HEK293 (cell line): ENCODE measurements at regions not wholly inside any gene's neighbourhood (a gene's known extent, or its start where the extent isn't known, plus 50 kb on each side); places are given as distances from the start of the nearest gene placed in this dataset.

ENCODE experiments used
- CTCF ChIA-PET: fragments of 350-600 bp; formaldehyde crosslinking; extraction: SDS; loops from one replicate; lab custom pipeline; 2021; ENCODE audit warnings: antibody characterized with exemption; lab: Yijun Ruan, JAX
- POLR2A ChIA-PET: fragments of 300-600 bp; formaldehyde crosslinking; extraction: SDS; loops from one replicate; lab custom pipeline; 2020; ENCODE audit warnings: antibody characterized with exemption, inconsistent platforms; lab: Yijun Ruan, JAX
- H3K27ac ChIP-seq: fragments of 200-500 bp; sonication (Bioruptor generic); 2 replicates; pipeline ENCODE4 v1.5.1; 2014; ENCODE audit warnings: low read depth, low read length, control low read depth, inconsistent platforms; ENCODE audit errors: extremely low read depth
- H3K36me3 ChIP-seq, 2 experiments: fragments of 200-500 bp in 1 of 2; sonication (Bioruptor generic) in 1 of 2; 1 replicate in 1 of 2; 2 replicates in 1 of 2; pipeline ENCODE4 v1.5.1; 2014 to 2017; ENCODE audit warnings: inconsistent platforms in 2 of 2, low read length in 2 of 2; ENCODE audit not compliant: control insufficient read depth in 2 of 2, insufficient read depth in 1 of 2
- H3K4me1 ChIP-seq: fragments of 200-500 bp; sonication (Bioruptor generic); 2 replicates; pipeline ENCODE4 v1.5.1; 2014; ENCODE audit warnings: mild to moderate bottlenecking, low read length, inconsistent platforms; ENCODE audit not compliant: control insufficient read depth, insufficient read depth
- H3K4me3 ChIP-seq: 2 replicates; pipeline ENCODE4 v1.5.1; 2011; ENCODE audit warnings: low read depth, mild to moderate bottlenecking, control low read depth, low read length, moderate library complexity
- H3K9me3 ChIP-seq: fragments of 200-500 bp; sonication (Bioruptor generic); 2 replicates; pipeline ENCODE4 v1.5.1; 2014; ENCODE audit warnings: low read depth, low read length, inconsistent platforms; ENCODE audit not compliant: control insufficient read depth, insufficient read depth
- BCL11B ChIP-seq: fragments of 450-650 bp; formaldehyde crosslinking; IDR thresholded peaks from 2 replicates; pipeline ENCODE4 v1.5.1; 2016; ENCODE audit warnings: low read depth, missing biosample characterization, missing genetic modification characterization
- GLIS2 ChIP-seq: fragments of 450-650 bp; formaldehyde crosslinking; IDR thresholded peaks from 2 replicates; pipeline ENCODE4 v1.5.1; 2016; ENCODE audit warnings: missing biosample characterization, missing genetic modification characterization
- ZEB2 ChIP-seq: fragments of 450-650 bp; formaldehyde crosslinking; IDR thresholded peaks from 2 replicates; pipeline ENCODE4 v1.5.1; 2016; ENCODE audit warnings: missing biosample characterization, missing genetic modification characterization
- ZFHX2 ChIP-seq: fragments of 450-650 bp; formaldehyde crosslinking; conservative IDR thresholded peaks from 2 replicates; pipeline ENCODE4 v1.5.1; 2016; ENCODE audit warnings: missing biosample characterization, missing genetic modification characterization
- ZIC2 ChIP-seq: fragments of 450-650 bp; formaldehyde crosslinking; IDR thresholded peaks from 2 replicates; pipeline ENCODE4 v1.5.1; 2016; ENCODE audit warnings: missing biosample characterization, missing genetic modification characterization
- ZNF16 ChIP-seq: fragments of 450-650 bp; formaldehyde crosslinking; IDR thresholded peaks from 2 replicates; pipeline ENCODE4 v1.5.1; 2016; ENCODE audit warnings: low read depth, missing biosample characterization, missing genetic modification characterization
- ZNF19 ChIP-seq: fragments of 450-650 bp; formaldehyde crosslinking; IDR thresholded peaks from 2 replicates; pipeline ENCODE4; 2016; ENCODE audit warnings: missing biosample characterization, missing genetic modification characterization, low read depth
- ZNF214 ChIP-seq: fragments of 450-650 bp; formaldehyde crosslinking; IDR thresholded peaks from 2 replicates; pipeline ENCODE4 v1.5.1; 2017; ENCODE audit warnings: missing biosample characterization, mild to moderate bottlenecking, missing genetic modification characterization, borderline replicate concordance
- ZNF280C ChIP-seq: fragments of 450-650 bp; formaldehyde crosslinking; IDR thresholded peaks from 2 replicates; pipeline ENCODE4 v1.5.1; 2016; ENCODE audit warnings: missing biosample characterization, missing genetic modification characterization
- ZNF341 ChIP-seq: fragments of 450-650 bp; formaldehyde crosslinking; IDR thresholded peaks from 2 replicates; pipeline ENCODE4; 2016; ENCODE audit warnings: low read depth, missing biosample characterization, missing genetic modification characterization
- ZNF398 ChIP-seq: fragments of 450-650 bp; formaldehyde crosslinking; IDR thresholded peaks from 2 replicates; pipeline ENCODE4 v1.5.1; 2017; ENCODE audit warnings: missing biosample characterization, missing genetic modification characterization
- ZNF433 ChIP-seq: fragments of 450-650 bp; formaldehyde crosslinking; IDR thresholded peaks from 2 replicates; pipeline ENCODE4 v1.5.1; 2016; ENCODE audit warnings: missing biosample characterization, missing genetic modification characterization, low read depth
- ZNF549 ChIP-seq: fragments of 450-650 bp; IDR thresholded peaks from 2 replicates; pipeline ENCODE4 v1.5.1; 2018; ENCODE audit warnings: missing biosample characterization, missing genetic modification characterization, mild to moderate bottlenecking, inconsistent platforms, moderate library complexity
- ZNF561 ChIP-seq: fragments of 450-650 bp; IDR thresholded peaks from 2 replicates; pipeline ENCODE4 v1.5.1; 2018; ENCODE audit warnings: missing biosample characterization, missing genetic modification characterization, borderline replicate concordance
- ZNF621 ChIP-seq: fragments of 450-650 bp; formaldehyde crosslinking; IDR thresholded peaks from 2 replicates; pipeline ENCODE4 v1.5.1; 2017; ENCODE audit warnings: missing biosample characterization, missing genetic modification characterization
- ZNF692 ChIP-seq: fragments of 450-650 bp; formaldehyde crosslinking; IDR thresholded peaks from 2 replicates; pipeline ENCODE4 v1.5.1; 2016; ENCODE audit warnings: missing biosample characterization, missing genetic modification characterization
- ZNF76 ChIP-seq: fragments of 450-650 bp; formaldehyde crosslinking; IDR thresholded peaks from 2 replicates; pipeline ENCODE4; 2016; ENCODE audit warnings: low read depth, missing biosample characterization, missing genetic modification characterization, borderline replicate concordance
- ZNF837 ChIP-seq: fragments of 450-650 bp; formaldehyde crosslinking; IDR thresholded peaks from 2 replicates; pipeline ENCODE4 v1.5.1; 2016; ENCODE audit warnings: missing biosample characterization, missing genetic modification characterization
- TF ChIP-seq, protein P1 (sequence below): fragments of 450-650 bp; IDR thresholded peaks from 2 replicates; pipeline ENCODE4 v1.5.1; 2018; ENCODE audit warnings: missing biosample characterization, mild to moderate bottlenecking, missing genetic modification characterization
- TF ChIP-seq, protein P2 (sequence below): fragments of 450-650 bp; formaldehyde crosslinking; IDR thresholded peaks from 2 replicates; pipeline ENCODE4 v1.5.1; 2016; ENCODE audit warnings: missing biosample characterization, missing genetic modification characterization

DNA sequence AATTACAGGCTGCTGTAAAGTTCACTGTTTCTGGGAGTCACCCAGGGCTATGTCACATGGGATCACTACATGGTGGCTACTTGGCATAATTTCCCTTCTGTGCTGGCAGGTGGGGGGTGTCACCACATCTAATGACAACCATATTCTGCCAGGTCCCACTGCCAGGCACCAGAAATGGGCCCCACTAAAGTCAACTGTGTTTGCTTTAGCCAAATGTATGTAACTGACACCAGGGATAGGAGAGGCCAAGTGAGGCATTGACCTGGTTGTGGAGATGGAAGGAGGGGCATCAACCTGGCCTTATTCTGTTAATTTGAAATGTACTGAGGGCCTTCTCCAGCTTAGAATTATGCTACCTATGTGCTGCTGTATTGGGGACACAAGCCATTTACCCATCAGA is 370.6 kb upstream of the PROX1 start:
- no peaks in the 10 kb centered on the region for H3K36me3 ChIP-seq
- ChIA-PET CTCF (interaction anchor here (0.5 kb wide), 1 partner anchor 495 kb away, joined by 3 read pairs; no protein-coding TSS in a partner anchor), POLR2A (no interaction called here)

DNA sequence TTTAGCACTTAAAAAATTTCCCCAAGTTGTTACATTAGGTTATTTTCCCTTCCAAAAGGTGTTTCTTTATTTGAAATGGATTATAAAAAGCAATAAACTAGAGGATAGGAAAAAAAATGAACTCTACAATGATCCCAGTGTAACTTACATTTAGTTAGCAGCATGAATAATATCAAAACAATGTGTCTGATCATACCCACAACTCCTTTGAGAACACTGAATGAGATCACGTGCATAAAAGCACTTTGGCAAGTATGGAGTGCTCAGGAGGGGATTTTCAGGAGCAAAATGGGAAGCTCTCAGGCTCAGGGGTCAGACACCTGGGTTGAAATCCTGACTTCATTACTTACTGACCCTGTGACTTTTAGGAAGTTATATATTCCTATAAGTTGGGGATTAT is 369.7 kb upstream of the PROX1 start:
- H3K36me3 ChIP-seq: no peaks in the 10 kb centered on the region
- no peaks in the 10 kb centered on the region for H3K4me1 ChIP-seq
- no peak overlapping the region for H3K27ac ChIP-seq
- no peaks in the 10 kb centered on the region for H3K9me3 ChIP-seq
- H3K4me3 ChIP-seq: no peak overlapping the region
- CTCF ChIA-PET: no interaction called here
- TF ChIP-seq ZNF280C: no peak
- TF ChIP-seq ZNF692 (tag by site-specific recombination): no peak
- TF ChIP-seq ZNF621 (tag by site-specific recombination): no peak
- POLR2A ChIA-PET: no interaction called here

More for the DNA sequence above, 370.6 kb upstream of the PROX1 start:
- no peaks in the 10 kb centered on the region for H3K9me3 ChIP-seq
- no peaks in the 10 kb centered on the region for H3K4me1 ChIP-seq
- no peak overlapping the region for H3K27ac ChIP-seq
- no peak overlapping the region for H3K4me3 ChIP-seq
- TF ChIP-seq ZEB2: no peak
- no peak for TF ChIP-seq ZNF214 (tag by site-specific recombination)
- TF ChIP-seq ZNF19: no peak
- TF ChIP-seq, all 188 proteins: peak for 0

GRCh38 chr1:213619026-213619425 is 368.7 kb upstream of the PROX1 start:
- Histone ChIP-seq H3K36me3 (no peaks in the 10 kb centered on the region), H3K4me1 (no peaks in the 10 kb centered on the region), H3K4me3 (no peak overlapping the region), H3K27ac (no peak overlapping the region), H3K9me3 (no peaks in the 10 kb centered on the region)
- ChIA-PET CTCF (no interaction called here), POLR2A (no interaction called here)
- TF ChIP-seq, protein P1, sequence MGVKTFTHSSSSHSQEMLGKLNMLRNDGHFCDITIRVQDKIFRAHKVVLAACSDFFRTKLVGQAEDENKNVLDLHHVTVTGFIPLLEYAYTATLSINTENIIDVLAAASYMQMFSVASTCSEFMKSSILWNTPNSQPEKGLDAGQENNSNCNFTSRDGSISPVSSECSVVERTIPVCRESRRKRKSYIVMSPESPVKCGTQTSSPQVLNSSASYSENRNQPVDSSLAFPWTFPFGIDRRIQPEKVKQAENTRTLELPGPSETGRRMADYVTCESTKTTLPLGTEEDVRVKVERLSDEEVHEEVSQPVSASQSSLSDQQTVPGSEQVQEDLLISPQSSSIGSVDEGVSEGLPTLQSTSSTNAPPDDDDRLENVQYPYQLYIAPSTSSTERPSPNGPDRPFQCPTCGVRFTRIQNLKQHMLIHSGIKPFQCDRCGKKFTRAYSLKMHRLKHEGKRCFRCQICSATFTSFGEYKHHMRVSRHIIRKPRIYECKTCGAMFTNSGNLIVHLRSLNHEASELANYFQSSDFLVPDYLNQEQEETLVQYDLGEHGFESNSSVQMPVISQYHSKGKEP: no peak
- no peak for TF ChIP-seq ZNF16 (tag by site-specific recombination)
- no peak for TF ChIP-seq BCL11B (tag by site-specific recombination)
- no peak for TF ChIP-seq ZNF341 (tag by site-specific recombination)
- TF ChIP-seq ZFHX2 (tag by site-specific recombination): no peak
- TF ChIP-seq GLIS2: no peak
- TF ChIP-seq ZNF433 (tag by site-specific recombination): no peak
- TF ChIP-seq, protein P2, sequence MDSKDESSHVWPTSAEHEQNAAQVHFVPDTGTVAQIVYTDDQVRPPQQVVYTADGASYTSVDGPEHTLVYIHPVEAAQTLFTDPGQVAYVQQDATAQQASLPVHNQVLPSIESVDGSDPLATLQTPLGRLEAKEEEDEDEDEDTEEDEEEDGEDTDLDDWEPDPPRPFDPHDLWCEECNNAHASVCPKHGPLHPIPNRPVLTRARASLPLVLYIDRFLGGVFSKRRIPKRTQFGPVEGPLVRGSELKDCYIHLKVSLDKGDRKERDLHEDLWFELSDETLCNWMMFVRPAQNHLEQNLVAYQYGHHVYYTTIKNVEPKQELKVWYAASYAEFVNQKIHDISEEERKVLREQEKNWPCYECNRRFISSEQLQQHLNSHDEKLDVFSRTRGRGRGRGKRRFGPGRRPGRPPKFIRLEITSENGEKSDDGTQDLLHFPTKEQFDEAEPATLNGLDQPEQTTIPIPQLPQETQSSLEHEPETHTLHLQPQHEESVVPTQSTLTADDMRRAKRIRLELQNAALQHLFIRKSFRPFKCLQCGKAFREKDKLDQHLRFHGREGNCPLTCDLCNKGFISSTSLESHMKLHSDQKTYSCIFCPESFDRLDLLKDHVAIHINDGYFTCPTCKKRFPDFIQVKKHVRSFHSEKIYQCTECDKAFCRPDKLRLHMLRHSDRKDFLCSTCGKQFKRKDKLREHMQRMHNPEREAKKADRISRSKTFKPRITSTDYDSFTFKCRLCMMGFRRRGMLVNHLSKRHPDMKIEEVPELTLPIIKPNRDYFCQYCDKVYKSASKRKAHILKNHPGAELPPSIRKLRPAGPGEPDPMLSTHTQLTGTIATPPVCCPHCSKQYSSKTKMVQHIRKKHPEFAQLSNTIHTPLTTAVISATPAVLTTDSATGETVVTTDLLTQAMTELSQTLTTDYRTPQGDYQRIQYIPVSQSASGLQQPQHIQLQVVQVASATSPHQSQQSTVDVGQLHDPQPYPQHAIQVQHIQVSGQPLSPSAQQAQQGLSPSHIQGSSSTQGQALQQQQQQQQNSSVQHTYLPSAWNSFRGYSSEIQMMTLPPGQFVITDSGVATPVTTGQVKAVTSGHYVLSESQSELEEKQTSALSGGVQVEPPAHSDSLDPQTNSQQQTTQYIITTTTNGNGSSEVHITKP (tag by site-specific recombination): no peak
- no peak for TF ChIP-seq ZNF837
- no peak for TF ChIP-seq ZNF549
- no peak for TF ChIP-seq ZNF561 (tag by site-specific recombination)
- no peak for TF ChIP-seq ZNF398 (tag by site-specific recombination)
- no peak for TF ChIP-seq ZIC2 (tag by site-specific recombination)
- no peak for TF ChIP-seq ZNF76 (tag by site-specific recombination)
